HepG2 (cell line): ENCODE measurements at regions not wholly inside any gene's neighbourhood (a gene's known extent, or its start where the extent isn't known, plus 50 kb on each side); places are given as distances from the start of the nearest gene placed in this dataset.

ENCODE experiments used
- ESRRA ChIP-seq: sonication (generic); formaldehyde crosslinking; IDR thresholded peaks from 2 replicates; pipeline ENCODE4 v1.5.1; 2020; ENCODE audit warnings: mild to moderate bottlenecking, low read depth, missing genetic modification reagents
- MED1 ChIP-seq: sonication (generic); formaldehyde crosslinking; IDR thresholded peaks from 2 replicates; pipeline ENCODE4 v1.4.0; 2020; ENCODE audit warnings: missing genetic modification reagents
- SOX6 ChIP-seq, 2 experiments: fragments of 450-650 bp in 1 of 2; sonication (generic) in 1 of 2; formaldehyde crosslinking in 1 of 2; IDR thresholded peaks; 2 replicates each; pipeline versions ENCODE4 v1.4.0 to v1.6.1; 2017 to 2020; ENCODE audit warnings: antibody characterized with exemption in 1 of 2, mild to moderate bottlenecking in 1 of 2, missing genetic modification reagents in 1 of 2
- TBX3 ChIP-seq: fragments of 450-650 bp; IDR thresholded peaks from 2 replicates; pipeline ENCODE4 v1.6.1; 2017; ENCODE audit warnings: antibody characterized with exemption, mild to moderate bottlenecking, inconsistent platforms, borderline replicate concordance
- TCF7 ChIP-seq: sonication (generic); IDR thresholded peaks from 2 replicates; pipeline ENCODE4 v1.6.1; 2016; ENCODE audit warnings: antibody characterized with exemption, low read depth
- YEATS4 ChIP-seq: sonication (generic); formaldehyde crosslinking; IDR thresholded peaks from 2 replicates; pipeline ENCODE4 v1.4.0; 2020; ENCODE audit warnings: missing genetic modification reagents, borderline replicate concordance
- ZBTB7B ChIP-seq: sonication (generic); formaldehyde crosslinking; IDR thresholded peaks from 2 replicates; pipeline ENCODE4 v1.4.0; 2020; ENCODE audit warnings: missing genetic modification reagents
- ZMYM3 ChIP-seq: sonication (generic); formaldehyde crosslinking; IDR thresholded peaks from 2 replicates; pipeline ENCODE4 v1.5.1; 2020; ENCODE audit warnings: mild to moderate bottlenecking, missing genetic modification reagents
- ZMYM4 ChIP-seq: sonication (generic); formaldehyde crosslinking; IDR thresholded peaks from 2 replicates; pipeline ENCODE4 v1.8.1; 2023; ENCODE audit warnings: mild to moderate bottlenecking, missing genetic modification reagents
- ZNF337 ChIP-seq: sonication (generic); formaldehyde crosslinking; IDR thresholded peaks from 2 replicates; pipeline ENCODE4 v1.5.1; 2020; ENCODE audit warnings: missing genetic modification reagents, low read depth, mild to moderate bottlenecking, borderline replicate concordance
- ZNF430 ChIP-seq: sonication (generic); formaldehyde crosslinking; IDR thresholded peaks from 2 replicates; pipeline ENCODE4 v1.9.0; 2021; ENCODE audit warnings: mild to moderate bottlenecking, missing genetic modification reagents
- ZSCAN25 ChIP-seq: sonication (generic); formaldehyde crosslinking; IDR thresholded peaks from 2 replicates; pipeline ENCODE4 v1.8.0; 2022; ENCODE audit warnings: mild to moderate bottlenecking, missing genetic modification reagents
- TF ChIP-seq, protein P1 (sequence below): sonication (generic); formaldehyde crosslinking; IDR thresholded peaks from 2 replicates; pipeline ENCODE4 v1.5.0; 2020; ENCODE audit warnings: missing genetic modification reagents
- TF ChIP-seq, protein P2 (sequence below): sonication (generic); formaldehyde crosslinking; IDR thresholded peaks from 2 replicates; pipeline ENCODE4 v1.4.0; 2020; ENCODE audit warnings: missing genetic modification reagents
- TF ChIP-seq, protein P3 (sequence below), 2 experiments: fragments of 450-650 bp in 1 of 2; sonication (generic) in 1 of 2; formaldehyde crosslinking in 1 of 2; IDR thresholded peaks; 2 replicates each; pipeline versions ENCODE4 v1.6.1 to v1.8.0; 2016 to 2022; ENCODE audit warnings: antibody characterized with exemption in 1 of 2, mild to moderate bottlenecking in 1 of 2, missing genetic modification reagents in 1 of 2

DNA sequence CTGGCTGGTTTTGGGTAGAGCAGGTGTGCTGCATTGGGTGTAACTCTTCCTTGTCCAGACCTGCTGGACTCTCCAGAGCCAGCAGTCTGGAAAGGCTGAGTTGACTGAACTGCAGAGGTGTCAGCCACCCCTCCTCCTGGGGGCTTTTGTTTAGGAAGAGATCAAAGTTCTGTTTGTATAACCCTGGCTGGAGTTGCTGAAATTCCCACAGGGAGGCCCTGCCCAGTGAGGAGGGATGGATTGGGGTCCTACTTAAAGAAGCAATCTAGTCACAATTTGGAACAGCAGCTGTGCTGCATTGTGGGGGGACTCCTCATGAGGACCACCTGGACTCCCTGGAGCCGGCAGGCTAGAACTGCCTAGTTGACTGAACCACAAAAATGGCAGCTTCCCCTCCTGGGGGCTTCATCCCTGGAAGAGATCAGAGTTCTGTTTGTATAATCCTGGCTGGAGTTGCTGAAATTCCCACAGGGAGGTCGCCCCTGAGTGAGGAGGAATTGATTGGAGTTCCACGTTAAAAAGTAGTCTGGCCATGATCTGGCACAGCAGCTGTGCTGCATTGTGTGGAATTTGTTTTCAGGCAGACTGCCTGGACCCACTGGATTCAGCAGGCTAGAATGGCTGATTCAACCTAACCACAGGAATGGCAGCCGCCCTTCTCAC lies 264.9 kb upstream of the ZC4H2 start (continued):
- TF ChIP-seq ZNF337 (CRISPR knock-in tag): no peak
- TF ChIP-seq TCF7: 0 out of 2 replicates have a peak, but pooled peaks have one; percentile 6
- TF ChIP-seq, protein P1, sequence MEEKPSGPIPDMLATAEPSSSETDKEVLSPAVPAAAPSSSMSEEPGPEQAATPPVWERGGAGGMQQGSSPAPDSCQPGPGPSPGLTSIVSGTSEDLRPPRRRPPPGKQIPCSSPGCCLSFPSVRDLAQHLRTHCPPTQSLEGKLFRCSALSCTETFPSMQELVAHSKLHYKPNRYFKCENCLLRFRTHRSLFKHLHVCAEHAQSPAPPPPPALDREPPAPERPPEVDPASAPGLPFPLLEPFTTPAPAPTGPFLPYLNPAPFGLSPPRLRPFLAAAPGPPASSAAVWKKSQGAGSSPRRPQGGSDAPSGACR (CRISPR knock-in tag): no peak
- TF ChIP-seq, protein P2, sequence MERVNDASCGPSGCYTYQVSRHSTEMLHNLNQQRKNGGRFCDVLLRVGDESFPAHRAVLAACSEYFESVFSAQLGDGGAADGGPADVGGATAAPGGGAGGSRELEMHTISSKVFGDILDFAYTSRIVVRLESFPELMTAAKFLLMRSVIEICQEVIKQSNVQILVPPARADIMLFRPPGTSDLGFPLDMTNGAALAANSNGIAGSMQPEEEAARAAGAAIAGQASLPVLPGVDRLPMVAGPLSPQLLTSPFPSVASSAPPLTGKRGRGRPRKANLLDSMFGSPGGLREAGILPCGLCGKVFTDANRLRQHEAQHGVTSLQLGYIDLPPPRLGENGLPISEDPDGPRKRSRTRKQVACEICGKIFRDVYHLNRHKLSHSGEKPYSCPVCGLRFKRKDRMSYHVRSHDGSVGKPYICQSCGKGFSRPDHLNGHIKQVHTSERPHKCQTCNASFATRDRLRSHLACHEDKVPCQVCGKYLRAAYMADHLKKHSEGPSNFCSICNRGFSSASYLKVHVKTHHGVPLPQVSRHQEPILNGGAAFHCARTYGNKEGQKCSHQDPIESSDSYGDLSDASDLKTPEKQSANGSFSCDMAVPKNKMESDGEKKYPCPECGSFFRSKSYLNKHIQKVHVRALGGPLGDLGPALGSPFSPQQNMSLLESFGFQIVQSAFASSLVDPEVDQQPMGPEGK (CRISPR knock-in tag): peak; percentile 67
- peak; percentile 57 for TF ChIP-seq ZMYM4 (CRISPR knock-in tag)
- peak; percentile 89 for TF ChIP-seq ZBTB7B
- 0 out of 2 replicates have a peak, but pooled peaks have one; percentile 9 for TF ChIP-seq ZMYM3 (CRISPR knock-in tag)
- TF ChIP-seq MED1 (CRISPR knock-in tag): peak; percentile 55; the same call in 1 of the 2 replicates
- 0 out of 2 replicates have a peak, but pooled peaks have one; percentile 26 for TF ChIP-seq YEATS4 (CRISPR knock-in tag)
- peak; percentile 66; the same call in 1 of the 2 replicates for TF ChIP-seq TBX3
- no peak for TF ChIP-seq SOX6 (IDR thresholded peaks at IDR 0.05)
- TF ChIP-seq SOX6 (CRISPR knock-in tag; IDR thresholded peaks at IDR 0.05): peak; percentile 76
- TF ChIP-seq ZSCAN25: peak; percentile 68
- TF ChIP-seq, protein P3, sequence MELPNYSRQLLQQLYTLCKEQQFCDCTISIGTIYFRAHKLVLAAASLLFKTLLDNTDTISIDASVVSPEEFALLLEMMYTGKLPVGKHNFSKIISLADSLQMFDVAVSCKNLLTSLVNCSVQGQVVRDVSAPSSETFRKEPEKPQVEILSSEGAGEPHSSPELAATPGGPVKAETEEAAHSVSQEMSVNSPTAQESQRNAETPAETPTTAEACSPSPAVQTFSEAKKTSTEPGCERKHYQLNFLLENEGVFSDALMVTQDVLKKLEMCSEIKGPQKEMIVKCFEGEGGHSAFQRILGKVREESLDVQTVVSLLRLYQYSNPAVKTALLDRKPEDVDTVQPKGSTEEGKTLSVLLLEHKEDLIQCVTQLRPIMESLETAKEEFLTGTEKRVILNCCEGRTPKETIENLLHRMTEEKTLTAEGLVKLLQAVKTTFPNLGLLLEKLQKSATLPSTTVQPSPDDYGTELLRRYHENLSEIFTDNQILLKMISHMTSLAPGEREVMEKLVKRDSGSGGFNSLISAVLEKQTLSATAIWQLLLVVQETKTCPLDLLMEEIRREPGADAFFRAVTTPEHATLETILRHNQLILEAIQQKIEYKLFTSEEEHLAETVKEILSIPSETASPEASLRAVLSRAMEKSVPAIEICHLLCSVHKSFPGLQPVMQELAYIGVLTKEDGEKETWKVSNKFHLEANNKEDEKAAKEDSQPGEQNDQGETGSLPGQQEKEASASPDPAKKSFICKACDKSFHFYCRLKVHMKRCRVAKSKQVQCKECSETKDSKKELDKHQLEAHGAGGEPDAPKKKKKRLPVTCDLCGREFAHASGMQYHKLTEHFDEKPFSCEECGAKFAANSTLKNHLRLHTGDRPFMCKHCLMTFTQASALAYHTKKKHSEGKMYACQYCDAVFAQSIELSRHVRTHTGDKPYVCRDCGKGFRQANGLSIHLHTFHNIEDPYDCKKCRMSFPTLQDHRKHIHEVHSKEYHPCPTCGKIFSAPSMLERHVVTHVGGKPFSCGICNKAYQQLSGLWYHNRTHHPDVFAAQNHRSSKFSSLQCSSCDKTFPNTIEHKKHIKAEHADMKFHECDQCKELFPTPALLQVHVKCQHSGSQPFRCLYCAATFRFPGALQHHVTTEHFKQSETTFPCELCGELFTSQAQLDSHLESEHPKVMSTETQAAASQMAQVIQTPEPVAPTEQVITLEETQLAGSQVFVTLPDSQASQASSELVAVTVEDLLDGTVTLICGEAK (IDR thresholded peaks at IDR 0.05): no peak
- TF ChIP-seq, protein P3 (CRISPR knock-in tag; IDR thresholded peaks at IDR 0.05): no peak
- no peak for TF ChIP-seq ESRRA (CRISPR knock-in tag)
- 0 out of 2 replicates have a peak, but pooled peaks have one; percentile 37 for TF ChIP-seq ZNF430
